ENCODE measurements at regions not wholly inside any gene's neighbourhood (a gene's known extent, or its start where the extent isn't known, plus 50 kb on each side); places are given as distances from the start of the nearest gene placed in this dataset.

GRCh38 chr6:90820436-90820835 is 233.6 kb upstream of the MAP3K7 start:
- no peaks in the 10 kb centered on the region for H3K27me3 ChIP-seq (ENCODE audit: control insufficient read depth in 3 of 3, insufficient read depth in 3 of 3, low read length in 3 of 3)
- H3K9me3 ChIP-seq (ENCODE audit: control insufficient read depth in 3 of 3, low read length in 3 of 3) = no peaks in the 10 kb centered on the region
- H3K9ac ChIP-seq (ENCODE audit: low read depth in 1 of 3, low read length in 3 of 3) = no peak overlapping the region
- H3K36me3 ChIP-seq (ENCODE audit: control insufficient read depth in 3 of 3, insufficient read depth in 3 of 3, low read length in 3 of 3) = no peaks in the 10 kb centered on the region
- no peak overlapping the region for H3K27ac ChIP-seq (ENCODE audit: low read depth, low read length)
- no peak overlapping the region for H3K4me3 ChIP-seq (ENCODE audit: low read length in 3 of 3)
- no peaks in the 10 kb centered on the region for H3K4me1 ChIP-seq (ENCODE audit: control insufficient read depth in 3 of 3, insufficient read depth in 3 of 3, low read length in 3 of 3)

- H3K9ac ChIP-seq (ENCODE audit: low read depth in 1 of 3, low read length in 3 of 3) = no peak overlapping the region
- H3K27ac ChIP-seq (ENCODE audit: low read depth, low read length) = no peak overlapping the region
- no peak overlapping the region for H3K4me3 ChIP-seq (ENCODE audit: low read length in 3 of 3)
- no peaks in the 10 kb centered on the region for H3K9me3 ChIP-seq (ENCODE audit: control insufficient read depth in 3 of 3, low read length in 3 of 3)
- H3K4me1 ChIP-seq (ENCODE audit: control insufficient read depth in 3 of 3, insufficient read depth in 3 of 3, low read length in 3 of 3) = no peaks in the 10 kb centered on the region
- H3K27me3 ChIP-seq (ENCODE audit: control insufficient read depth in 3 of 3, insufficient read depth in 3 of 3, low read length in 3 of 3) = no peaks in the 10 kb centered on the region
- no peaks in the 10 kb centered on the region for H3K36me3 ChIP-seq (ENCODE audit: control insufficient read depth in 3 of 3, insufficient read depth in 3 of 3, low read length in 3 of 3)
Observed at GRCh38 chr6:90819483-90819882, 232.6 kb upstream of the MAP3K7 start.

- Histone ChIP-seq H3K36me3 (ENCODE audit: control insufficient read depth in 3 of 3, insufficient read depth in 3 of 3, low read length in 3 of 3) (no peaks in the 10 kb centered on the region), H3K9me3 (ENCODE audit: control insufficient read depth in 3 of 3, low read length in 3 of 3) (no peaks in the 10 kb centered on the region), H3K4me1 (ENCODE audit: control insufficient read depth in 3 of 3, insufficient read depth in 3 of 3, low read length in 3 of 3) (no peaks in the 10 kb centered on the region), H3K27ac (ENCODE audit: low read depth, low read length) (no peak overlapping the region), H3K27me3 (ENCODE audit: control insufficient read depth in 3 of 3, insufficient read depth in 3 of 3, low read length in 3 of 3) (no peaks in the 10 kb centered on the region), H3K4me3 (ENCODE audit: low read length in 3 of 3) (no peak overlapping the region), H3K9ac (ENCODE audit: low read depth in 1 of 3, low read length in 3 of 3) (no peak overlapping the region)
Observed at GRCh38 chr6:90818163-90818562, 231.3 kb upstream of the MAP3K7 start.

GRCh38 chr6:90816764-90817163 is 229.9 kb upstream of the MAP3K7 start:
- Histone ChIP-seq H3K4me1 (ENCODE audit: control insufficient read depth in 3 of 3, insufficient read depth in 3 of 3, low read length in 3 of 3) (no peaks in the 10 kb centered on the region), H3K4me3 (ENCODE audit: low read length in 3 of 3) (no peak overlapping the region), H3K27ac (ENCODE audit: low read depth, low read length) (no peak overlapping the region)

GRCh38 chr6:90811596-90812226 is 224.8 kb upstream of the MAP3K7 start:
- Histone ChIP-seq H3K27ac (ENCODE audit: low read depth, low read length) (no peak overlapping the region), H3K4me3 (ENCODE audit: low read length in 3 of 3) (no peak overlapping the region), H3K36me3 (ENCODE audit: control insufficient read depth in 3 of 3, insufficient read depth in 3 of 3, low read length in 3 of 3) (no peaks in the 10 kb centered on the region), H3K27me3 (ENCODE audit: control insufficient read depth in 3 of 3, insufficient read depth in 3 of 3, low read length in 3 of 3) (no peaks in the 10 kb centered on the region), H3K9me3 (ENCODE audit: control insufficient read depth in 3 of 3, low read length in 3 of 3) (no peaks in the 10 kb centered on the region), H3K4me1 (ENCODE audit: control insufficient read depth in 3 of 3, insufficient read depth in 3 of 3, low read length in 3 of 3) (no peaks in the 10 kb centered on the region), H3K9ac (ENCODE audit: low read depth in 1 of 3, low read length in 3 of 3) (no peak overlapping the region)

More at GRCh38 chr6:90816764-90817163, 229.9 kb upstream of the MAP3K7 start:
- no peaks in the 10 kb centered on the region for H3K36me3 ChIP-seq (ENCODE audit: control insufficient read depth in 3 of 3, insufficient read depth in 3 of 3, low read length in 3 of 3)
- no peak overlapping the region for H3K9ac ChIP-seq (ENCODE audit: low read depth in 1 of 3, low read length in 3 of 3)
- no peaks in the 10 kb centered on the region for H3K9me3 ChIP-seq (ENCODE audit: control insufficient read depth in 3 of 3, low read length in 3 of 3)
- no peaks in the 10 kb centered on the region for H3K27me3 ChIP-seq (ENCODE audit: control insufficient read depth in 3 of 3, insufficient read depth in 3 of 3, low read length in 3 of 3)

- no peaks in the 10 kb centered on the region for H3K9me3 ChIP-seq (ENCODE audit: control insufficient read depth in 3 of 3, low read length in 3 of 3)
- no peak overlapping the region for H3K27ac ChIP-seq (ENCODE audit: low read depth, low read length)
- no peaks in the 10 kb centered on the region for H3K27me3 ChIP-seq (ENCODE audit: control insufficient read depth in 3 of 3, insufficient read depth in 3 of 3, low read length in 3 of 3)
- no peak overlapping the region for H3K9ac ChIP-seq (ENCODE audit: low read depth in 1 of 3, low read length in 3 of 3)
- no peaks in the 10 kb centered on the region for H3K4me1 ChIP-seq (ENCODE audit: control insufficient read depth in 3 of 3, insufficient read depth in 3 of 3, low read length in 3 of 3)
- no peaks in the 10 kb centered on the region for H3K36me3 ChIP-seq (ENCODE audit: control insufficient read depth in 3 of 3, insufficient read depth in 3 of 3, low read length in 3 of 3)
- H3K4me3 ChIP-seq (ENCODE audit: low read length in 3 of 3) = no peak overlapping the region
Observed at GRCh38 chr6:90809035-90809434, 222.2 kb upstream of the MAP3K7 start.

GRCh38 chr6:90807791-90808701 is 221.2 kb upstream of the MAP3K7 start:
- Histone ChIP-seq H3K36me3 (ENCODE audit: control insufficient read depth in 3 of 3, insufficient read depth in 3 of 3, low read length in 3 of 3) (no peaks in the 10 kb centered on the region), H3K4me3 (ENCODE audit: low read length in 3 of 3) (no peak overlapping the region), H3K27ac (ENCODE audit: low read depth, low read length) (no peak overlapping the region), H3K27me3 (ENCODE audit: control insufficient read depth in 3 of 3, insufficient read depth in 3 of 3, low read length in 3 of 3) (no peaks in the 10 kb centered on the region), H3K9ac (ENCODE audit: low read depth in 1 of 3, low read length in 3 of 3) (no peak overlapping the region), H3K4me1 (ENCODE audit: control insufficient read depth in 3 of 3, insufficient read depth in 3 of 3, low read length in 3 of 3) (no peaks in the 10 kb centered on the region), H3K9me3 (ENCODE audit: control insufficient read depth in 3 of 3, low read length in 3 of 3) (no peaks in the 10 kb centered on the region)

- no peak overlapping the region for H3K27ac ChIP-seq (ENCODE audit: low read depth, low read length)
- no peaks in the 10 kb centered on the region for H3K36me3 ChIP-seq (ENCODE audit: control insufficient read depth in 3 of 3, insufficient read depth in 3 of 3, low read length in 3 of 3)
- H3K27me3 ChIP-seq (ENCODE audit: control insufficient read depth in 3 of 3, insufficient read depth in 3 of 3, low read length in 3 of 3) = no peaks in the 10 kb centered on the region
- no peaks in the 10 kb centered on the region for H3K4me1 ChIP-seq (ENCODE audit: control insufficient read depth in 3 of 3, insufficient read depth in 3 of 3, low read length in 3 of 3)
- H3K9me3 ChIP-seq (ENCODE audit: control insufficient read depth in 3 of 3, low read length in 3 of 3) = no peaks in the 10 kb centered on the region
- no peak overlapping the region for H3K9ac ChIP-seq (ENCODE audit: low read depth in 1 of 3, low read length in 3 of 3)
- H3K4me3 ChIP-seq (ENCODE audit: low read length in 3 of 3) = no peak overlapping the region
Observed at GRCh38 chr6:90805619-90806155, 218.8 kb upstream of the MAP3K7 start.

- no peaks in the 10 kb centered on the region for H3K27me3 ChIP-seq (ENCODE audit: control insufficient read depth in 3 of 3, insufficient read depth in 3 of 3, low read length in 3 of 3)
- no peak overlapping the region for H3K4me3 ChIP-seq (ENCODE audit: low read length in 3 of 3)
- no peaks in the 10 kb centered on the region for H3K36me3 ChIP-seq (ENCODE audit: control insufficient read depth in 3 of 3, insufficient read depth in 3 of 3, low read length in 3 of 3)
- no peaks in the 10 kb centered on the region for H3K9me3 ChIP-seq (ENCODE audit: control insufficient read depth in 3 of 3, low read length in 3 of 3)
- H3K9ac ChIP-seq (ENCODE audit: low read depth in 1 of 3, low read length in 3 of 3) = no peak overlapping the region
- H3K27ac ChIP-seq (ENCODE audit: low read depth, low read length) = no peak overlapping the region
- no peaks in the 10 kb centered on the region for H3K4me1 ChIP-seq (ENCODE audit: control insufficient read depth in 3 of 3, insufficient read depth in 3 of 3, low read length in 3 of 3)
Observed at GRCh38 chr6:90803956-90804355, 217.1 kb upstream of the MAP3K7 start.

GRCh38 chr6:90795078-90795477 is 208.2 kb upstream of the MAP3K7 start:
- Histone ChIP-seq H3K4me3 (ENCODE audit: low read length in 3 of 3) (no peak overlapping the region), H3K36me3 (ENCODE audit: control insufficient read depth in 3 of 3, insufficient read depth in 3 of 3, low read length in 3 of 3) (no peaks in the 10 kb centered on the region), H3K27ac (ENCODE audit: low read depth, low read length) (no peak overlapping the region), H3K9me3 (ENCODE audit: control insufficient read depth in 3 of 3, low read length in 3 of 3) (no peaks in the 10 kb centered on the region), H3K27me3 (ENCODE audit: control insufficient read depth in 3 of 3, insufficient read depth in 3 of 3, low read length in 3 of 3) (no peaks in the 10 kb centered on the region), H3K4me1 (ENCODE audit: control insufficient read depth in 3 of 3, insufficient read depth in 3 of 3, low read length in 3 of 3) (no peaks in the 10 kb centered on the region), H3K9ac (ENCODE audit: low read depth in 1 of 3, low read length in 3 of 3) (no peak overlapping the region)

Measured in skeletal muscle tissue (tissue), 3 donors.